BJ (cell line): ENCODE measurements at regions not wholly inside any gene's neighbourhood (a gene's known extent, or its start where the extent isn't known, plus 50 kb on each side); places are given as distances from the start of the nearest gene placed in this dataset.
"Not testable (repeated sequence)": the region's sequence is repeated elsewhere in the genome, so short reads cannot be mapped to it uniquely, and the experiment has no call there.

Source experiments
- CTCF ChIA-PET: fragments of 350-600 bp; formaldehyde crosslinking; extraction: SDS; loops from one replicate; lab custom pipeline; 2021; ENCODE audit warnings: antibody characterized with exemption, inconsistent platforms; lab: Yijun Ruan, JAX
- POLR2A ChIA-PET: fragments of 300-600 bp; sonication (Branson Sonifier 250); formaldehyde crosslinking; extraction: SDS; loops from one replicate; lab custom pipeline; 2021; ENCODE audit warnings: antibody characterized with exemption; lab: Charles Lee
- DNase-seq: peaks from one replicate; pipeline ENCODE4 v3.0.0-alpha.2; 2011; ENCODE audit warnings: low read depth
- H3K27me3 ChIP-seq: 2 replicates; pipeline ENCODE4 v1.6.0; 2011; ENCODE audit warnings: low read length; ENCODE audit not compliant: control insufficient read depth, insufficient read depth
- H3K36me3 ChIP-seq: 2 replicates; pipeline ENCODE4 v1.5.1; 2011; ENCODE audit warnings: low read length; ENCODE audit not compliant: control insufficient read depth, insufficient read depth
- H3K4me3 ChIP-seq: 2 replicates; pipeline ENCODE4 v1.5.1; 2011; ENCODE audit warnings: low read depth, mild to moderate bottlenecking, control low read depth, low read length
- TF ChIP-seq, protein P1 (sequence below): IDR thresholded peaks from 2 replicates; pipeline ENCODE4 v1.5.1; 2011; ENCODE audit warnings: low read depth, mild to moderate bottlenecking, control low read depth, inconsistent platforms, low read length, moderate library complexity; ENCODE audit not compliant: insufficient read depth

GRCh38 chr4:77263247-77263646 is 106.2 kb downstream of the CCNG2 start:
- H3K36me3 ChIP-seq: no peaks in the 10 kb centered on the region
- H3K4me3 ChIP-seq: no peak overlapping the region
- ChIA-PET CTCF (no interaction called here), POLR2A (no interaction called here)
- TF ChIP-seq, protein P1, sequence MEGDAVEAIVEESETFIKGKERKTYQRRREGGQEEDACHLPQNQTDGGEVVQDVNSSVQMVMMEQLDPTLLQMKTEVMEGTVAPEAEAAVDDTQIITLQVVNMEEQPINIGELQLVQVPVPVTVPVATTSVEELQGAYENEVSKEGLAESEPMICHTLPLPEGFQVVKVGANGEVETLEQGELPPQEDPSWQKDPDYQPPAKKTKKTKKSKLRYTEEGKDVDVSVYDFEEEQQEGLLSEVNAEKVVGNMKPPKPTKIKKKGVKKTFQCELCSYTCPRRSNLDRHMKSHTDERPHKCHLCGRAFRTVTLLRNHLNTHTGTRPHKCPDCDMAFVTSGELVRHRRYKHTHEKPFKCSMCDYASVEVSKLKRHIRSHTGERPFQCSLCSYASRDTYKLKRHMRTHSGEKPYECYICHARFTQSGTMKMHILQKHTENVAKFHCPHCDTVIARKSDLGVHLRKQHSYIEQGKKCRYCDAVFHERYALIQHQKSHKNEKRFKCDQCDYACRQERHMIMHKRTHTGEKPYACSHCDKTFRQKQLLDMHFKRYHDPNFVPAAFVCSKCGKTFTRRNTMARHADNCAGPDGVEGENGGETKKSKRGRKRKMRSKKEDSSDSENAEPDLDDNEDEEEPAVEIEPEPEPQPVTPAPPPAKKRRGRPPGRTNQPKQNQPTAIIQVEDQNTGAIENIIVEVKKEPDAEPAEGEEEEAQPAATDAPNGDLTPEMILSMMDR: no peak
- no peaks in the 10 kb centered on the region; the same call in 1 of the 2 replicates for H3K27me3 ChIP-seq
- no peak for DNase-seq

GRCh38 chr4:77263976-77264375 is 107.0 kb downstream of the CCNG2 start:
- POLR2A ChIA-PET, H3K4me3 ChIP-seq, DNase-seq, H3K36me3 ChIP-seq, H3K27me3 ChIP-seq: not testable (repeated sequence)
- CTCF ChIA-PET: interaction anchor here (1.0 kb wide), 1 partner anchor 24 kb away, joined by 3 read pairs; no protein-coding TSS in a partner anchor

DNA sequence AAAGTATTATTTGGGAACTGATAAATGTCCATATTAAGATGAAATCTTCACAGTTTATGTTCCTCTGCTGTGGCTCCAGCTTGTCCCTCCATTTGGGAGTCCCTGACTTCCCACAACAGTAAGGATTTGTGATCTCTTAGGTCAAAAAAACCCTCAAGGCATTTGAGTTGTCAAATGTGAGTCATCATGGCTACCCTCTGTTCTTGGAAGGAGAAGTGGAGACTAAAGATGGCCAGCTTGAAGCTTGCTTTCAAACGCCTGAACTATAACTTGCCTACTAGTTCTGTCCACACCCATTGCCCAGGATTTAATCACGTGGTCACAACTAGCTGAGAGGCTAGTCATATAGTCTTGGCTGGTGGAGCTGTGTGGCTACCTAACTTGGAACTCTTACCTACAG is 107.8 kb downstream of the CCNG2 start:
- H3K4me3 ChIP-seq: no peak overlapping the region
- DNase-seq: no peak
- no peaks in the 10 kb centered on the region for H3K36me3 ChIP-seq
- TF ChIP-seq, protein P1: no peak
- ChIA-PET POLR2A (no interaction called here), CTCF (interaction anchor here (1.0 to 1.1 kb wide), 2 partner anchors 23 to 24 kb away, joined by 3 read pairs; no protein-coding TSS in a partner anchor)
- H3K27me3 ChIP-seq: no peaks in the 10 kb centered on the region; the same call in 1 of the 2 replicates

GRCh38 chr4:77268108-77268507 is 111.1 kb downstream of the CCNG2 start:
- Histone ChIP-seq H3K27me3 (peaks cover 1% of the 10 kb centered on the region; the same call in 1 of the 2 replicates), H3K4me3 (no peak overlapping the region), H3K36me3 (no peaks in the 10 kb centered on the region)
- TF ChIP-seq, protein P1: no peak
- DNase-seq: no peak
- CTCF ChIA-PET: interaction anchor here (1.0 kb wide), 1 partner anchor 90 kb away, joined by 4 read pairs; no protein-coding TSS in a partner anchor
- POLR2A ChIA-PET: no interaction called here

- ChIA-PET POLR2A (no interaction called here), CTCF (no interaction called here)
- H3K4me3 ChIP-seq: no peak overlapping the region
- H3K27me3 ChIP-seq: peaks cover 1% of the 10 kb centered on the region; the same call in 1 of the 2 replicates
- TF ChIP-seq, protein P1: no peak
- no peaks in the 10 kb centered on the region for H3K36me3 ChIP-seq
- no peak for DNase-seq
Observed at GRCh38 chr4:77269505-77269904, 112.5 kb downstream of the CCNG2 start.

GRCh38 chr4:77273412-77273811 is 116.4 kb downstream of the CCNG2 start:
- TF ChIP-seq, protein P1: no peak
- ChIA-PET POLR2A (no interaction called here), CTCF (interaction anchor here (0.8 kb wide), 1 partner anchor 38 kb away, joined by 3 read pairs; no protein-coding TSS in a partner anchor)
- Histone ChIP-seq H3K36me3 (no peaks in the 10 kb centered on the region), H3K27me3 (peaks cover 1% of the 10 kb centered on the region), H3K4me3 (no peak overlapping the region)
- DNase-seq: no peak

GRCh38 chr4:77279114-77279513 is 122.1 kb downstream of the CCNG2 start:
- H3K27me3 ChIP-seq, H3K36me3 ChIP-seq, H3K4me3 ChIP-seq, DNase-seq, POLR2A ChIA-PET: not testable (repeated sequence)
- CTCF ChIA-PET: interaction anchor here (0.7 to 0.9 kb wide), 2 partner anchors 29 to 39 kb away, joined by 3 read pairs; no protein-coding TSS in a partner anchor
